ENCODE measurements at regions not wholly inside any gene's neighbourhood (a gene's known extent, or its start where the extent isn't known, plus 50 kb on each side); places are given as distances from the start of the nearest gene placed in this dataset.

DNA sequence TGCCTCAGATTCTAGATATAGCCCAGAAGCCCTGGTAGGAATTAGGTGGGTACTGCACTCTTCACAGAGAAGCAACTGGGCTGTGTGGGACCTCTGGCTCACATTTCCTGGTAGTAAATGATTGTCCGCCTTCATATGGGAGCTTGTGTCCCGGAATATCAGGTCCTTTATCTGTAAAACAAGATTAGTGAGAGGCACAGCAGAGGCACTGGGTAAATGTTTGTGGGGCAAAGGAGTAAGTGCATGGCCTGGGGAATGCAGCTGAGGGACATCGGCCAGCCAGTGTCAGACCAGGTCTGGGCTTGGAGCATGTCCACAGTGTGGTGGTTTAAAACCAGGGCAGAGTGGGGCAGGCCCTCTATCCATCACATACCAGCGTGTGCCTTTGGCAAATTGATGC, 323.3 kb upstream of the ZMIZ1 start:
- TF ChIP-seq, protein P1, sequence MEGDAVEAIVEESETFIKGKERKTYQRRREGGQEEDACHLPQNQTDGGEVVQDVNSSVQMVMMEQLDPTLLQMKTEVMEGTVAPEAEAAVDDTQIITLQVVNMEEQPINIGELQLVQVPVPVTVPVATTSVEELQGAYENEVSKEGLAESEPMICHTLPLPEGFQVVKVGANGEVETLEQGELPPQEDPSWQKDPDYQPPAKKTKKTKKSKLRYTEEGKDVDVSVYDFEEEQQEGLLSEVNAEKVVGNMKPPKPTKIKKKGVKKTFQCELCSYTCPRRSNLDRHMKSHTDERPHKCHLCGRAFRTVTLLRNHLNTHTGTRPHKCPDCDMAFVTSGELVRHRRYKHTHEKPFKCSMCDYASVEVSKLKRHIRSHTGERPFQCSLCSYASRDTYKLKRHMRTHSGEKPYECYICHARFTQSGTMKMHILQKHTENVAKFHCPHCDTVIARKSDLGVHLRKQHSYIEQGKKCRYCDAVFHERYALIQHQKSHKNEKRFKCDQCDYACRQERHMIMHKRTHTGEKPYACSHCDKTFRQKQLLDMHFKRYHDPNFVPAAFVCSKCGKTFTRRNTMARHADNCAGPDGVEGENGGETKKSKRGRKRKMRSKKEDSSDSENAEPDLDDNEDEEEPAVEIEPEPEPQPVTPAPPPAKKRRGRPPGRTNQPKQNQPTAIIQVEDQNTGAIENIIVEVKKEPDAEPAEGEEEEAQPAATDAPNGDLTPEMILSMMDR (IDR thresholded peaks at IDR 0.05), result no peak
- no peak for TF ChIP-seq POLR2A (IDR thresholded peaks at IDR 0.05)

Measured in testis (tissue), 2 donors.